Karpas-422 (cell line): ENCODE measurements at regions not wholly inside any gene's neighbourhood (a gene's known extent, or its start where the extent isn't known, plus 50 kb on each side); places are given as distances from the start of the nearest gene placed in this dataset.

Experiments used
- DNase-seq: peaks from one replicate; pipeline ENCODE4 v3.0.0-alpha.2; 2015
- H2AFZ ChIP-seq: fragments of 200-600 bp; sonication (generic); 2 replicates; pipeline ENCODE4 v1.6.1; 2014; ENCODE audit warnings: antibody characterized with exemption, low read length, mixed read lengths
- H3K27ac ChIP-seq: fragments of 200-600 bp; sonication (generic); 2 replicates; pipeline ENCODE4 v1.5.1; 2014; ENCODE audit warnings: mild to moderate bottlenecking, low read length, moderate library complexity
- H3K27me3 ChIP-seq: fragments of 200-600 bp; sonication (generic); 2 replicates; pipeline ENCODE4 v1.6.1; 2014; ENCODE audit warnings: low read length, mixed read lengths
- H3K36me3 ChIP-seq: fragments of 200-600 bp; sonication (generic); 2 replicates; pipeline ENCODE4 v1.6.1; 2014; ENCODE audit warnings: low read length, mixed read lengths; ENCODE audit not compliant: insufficient read depth
- H3K4me1 ChIP-seq: fragments of 200-600 bp; sonication (generic); 2 replicates; pipeline ENCODE4 v1.6.1; 2014; ENCODE audit warnings: mild to moderate bottlenecking, low read length, mixed read lengths
- H3K4me2 ChIP-seq: fragments of 200-600 bp; sonication (generic); 2 replicates; pipeline ENCODE4 v1.6.1; 2014; ENCODE audit warnings: low read length, low read depth, mild to moderate bottlenecking; ENCODE audit not compliant: poor library complexity, severe bottlenecking
- H3K4me3 ChIP-seq: fragments of 200-600 bp; sonication (generic); 2 replicates; pipeline ENCODE4 v1.5.1; 2014; ENCODE audit warnings: mild to moderate bottlenecking, antibody characterized with exemption, low read length, mixed read lengths
- H3K79me2 ChIP-seq: fragments of 200-600 bp; sonication (generic); 2 replicates; pipeline ENCODE4 v1.6.1; 2014; ENCODE audit warnings: mild to moderate bottlenecking, low read length, mixed read lengths
- H3K9ac ChIP-seq: fragments of 200-600 bp; sonication (generic); 2 replicates; pipeline ENCODE4 v1.6.0; 2014; ENCODE audit warnings: low read length
- H3K9me2 ChIP-seq: fragments of 200-600 bp; sonication (generic), shearing (Covaris generic); replicated peaks from 2 replicates; pipeline ENCODE4 v1.6.0; 2014; ENCODE audit warnings: mild to moderate bottlenecking, low read length, moderate library complexity; ENCODE audit not compliant: insufficient read depth
- H3K9me3 ChIP-seq: fragments of 300-700, 200-600 bp; sonication (generic); 2 replicates; pipeline ENCODE4 v1.6.1; 2014; ENCODE audit warnings: low read length, mixed read lengths
- H4K20me1 ChIP-seq: fragments of 200-600 bp; sonication (generic); 2 replicates; pipeline ENCODE4 v1.6.1; 2014; ENCODE audit warnings: mild to moderate bottlenecking, antibody characterized with exemption, low read length, low read depth; ENCODE audit not compliant: insufficient read depth

GRCh38 chr12:92010853-92011701 is 134.6 kb downstream of the BTG1 start:
- Histone ChIP-seq H3K4me2 (no peak overlapping the region), H3K9me2 (no peaks in the 10 kb centered on the region), H3K27ac (no peak overlapping the region), H3K4me3 (no peak overlapping the region), H3K36me3 (no peaks in the 10 kb centered on the region), H3K9ac (no peak overlapping the region), H4K20me1 (no peaks in the 10 kb centered on the region), H3K9me3 (no peaks in the 10 kb centered on the region), H3K79me2 (no peaks in the 10 kb centered on the region), H3K4me1 (no peaks in the 10 kb centered on the region), H2AFZ (no peak overlapping the region), H3K27me3 (no peaks in the 10 kb centered on the region)
- no peak for DNase-seq

DNA sequence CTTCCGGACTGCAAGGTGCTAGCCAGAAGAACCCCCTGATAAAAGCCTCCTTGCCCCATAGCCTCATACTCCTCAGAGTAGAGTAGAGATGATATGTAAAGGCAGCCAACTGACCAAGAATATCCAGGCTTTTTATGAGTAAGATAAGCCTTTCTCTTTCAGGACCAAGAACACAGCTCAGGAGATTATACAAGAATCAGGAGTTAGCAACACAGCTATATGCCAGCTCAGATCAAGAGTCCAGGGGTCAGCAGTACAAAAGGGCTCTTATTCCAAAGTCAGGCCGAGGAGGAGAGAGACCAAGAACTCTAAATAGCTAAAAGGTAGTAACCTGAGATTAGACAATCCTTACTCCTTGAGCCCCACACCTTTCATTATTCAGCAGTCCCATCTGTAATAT is 135.3 kb downstream of the BTG1 start:
- Histone ChIP-seq H3K79me2 (no peaks in the 10 kb centered on the region), H3K9ac (no peak overlapping the region), H3K9me3 (no peaks in the 10 kb centered on the region), H3K4me3 (no peak overlapping the region), H4K20me1 (no peaks in the 10 kb centered on the region), H3K27me3 (no peaks in the 10 kb centered on the region), H3K9me2 (no peaks in the 10 kb centered on the region), H2AFZ (no peak overlapping the region), H3K4me2 (no peak overlapping the region), H3K36me3 (no peaks in the 10 kb centered on the region), H3K4me1 (no peaks in the 10 kb centered on the region), H3K27ac (no peak overlapping the region)
- no peak for DNase-seq

DNA sequence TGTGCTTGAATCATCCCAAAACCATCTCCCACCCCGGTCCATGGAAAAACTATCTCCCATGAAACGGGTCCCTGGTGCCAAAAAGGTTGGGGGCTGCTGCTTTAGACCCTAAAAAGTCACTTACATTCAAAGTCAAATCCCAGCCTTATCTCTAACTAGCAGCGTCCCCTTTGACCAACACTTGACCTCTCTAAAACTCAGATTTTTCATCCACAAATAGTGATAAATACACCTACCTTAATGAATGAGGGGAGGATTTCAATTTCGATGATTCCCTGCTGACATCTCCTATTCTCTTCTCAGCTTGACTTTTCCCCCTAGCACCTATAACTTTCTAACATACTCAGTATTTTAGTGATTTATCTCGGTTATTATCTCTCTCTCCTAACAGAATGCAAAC is 137.3 kb downstream of the BTG1 start:
- no peaks in the 10 kb centered on the region for H3K9me3 ChIP-seq
- H2AFZ ChIP-seq = no peak overlapping the region
- H3K9me2 ChIP-seq = no peaks in the 10 kb centered on the region
- H3K9ac ChIP-seq = no peak overlapping the region
- H3K79me2 ChIP-seq = no peaks in the 10 kb centered on the region
- no peaks in the 10 kb centered on the region for H3K4me1 ChIP-seq
- no peak overlapping the region for H3K4me2 ChIP-seq
- no peak for DNase-seq
- H3K4me3 ChIP-seq = no peak overlapping the region
- H3K27ac ChIP-seq = no peak overlapping the region
- H4K20me1 ChIP-seq = no peaks in the 10 kb centered on the region
- H3K36me3 ChIP-seq = no peaks in the 10 kb centered on the region
- H3K27me3 ChIP-seq = no peaks in the 10 kb centered on the region

- no peaks in the 10 kb centered on the region for H3K27me3 ChIP-seq
- no peaks in the 10 kb centered on the region for H3K9me3 ChIP-seq
- no peaks in the 10 kb centered on the region for H3K36me3 ChIP-seq
- H4K20me1 ChIP-seq = no peaks in the 10 kb centered on the region
- DNase-seq = no peak
- no peak overlapping the region for H2AFZ ChIP-seq
- H3K4me1 ChIP-seq = no peaks in the 10 kb centered on the region
- no peak overlapping the region for H3K4me3 ChIP-seq
- H3K9me2 ChIP-seq = no peaks in the 10 kb centered on the region
- no peaks in the 10 kb centered on the region for H3K79me2 ChIP-seq
- H3K27ac ChIP-seq = no peak overlapping the region
- no peak overlapping the region for H3K9ac ChIP-seq
- H3K4me2 ChIP-seq = no peak overlapping the region
These were observed 137.9 kb downstream of the BTG1 start for GRCh38 chr12:92007787-92008186.

- Histone ChIP-seq H3K9ac (no peak overlapping the region), H3K27ac (no peak overlapping the region), H3K9me3 (no peaks in the 10 kb centered on the region), H3K4me1 (no peaks in the 10 kb centered on the region), H3K27me3 (no peaks in the 10 kb centered on the region), H3K9me2 (no peaks in the 10 kb centered on the region), H3K79me2 (no peaks in the 10 kb centered on the region), H3K4me2 (no peak overlapping the region), H4K20me1 (no peaks in the 10 kb centered on the region), H3K36me3 (no peaks in the 10 kb centered on the region), H3K4me3 (no peak overlapping the region), H2AFZ (no peak overlapping the region)
- DNase-seq = no peak
These were observed 141.9 kb downstream of the BTG1 start for GRCh38 chr12:92003701-92004100.

DNA sequence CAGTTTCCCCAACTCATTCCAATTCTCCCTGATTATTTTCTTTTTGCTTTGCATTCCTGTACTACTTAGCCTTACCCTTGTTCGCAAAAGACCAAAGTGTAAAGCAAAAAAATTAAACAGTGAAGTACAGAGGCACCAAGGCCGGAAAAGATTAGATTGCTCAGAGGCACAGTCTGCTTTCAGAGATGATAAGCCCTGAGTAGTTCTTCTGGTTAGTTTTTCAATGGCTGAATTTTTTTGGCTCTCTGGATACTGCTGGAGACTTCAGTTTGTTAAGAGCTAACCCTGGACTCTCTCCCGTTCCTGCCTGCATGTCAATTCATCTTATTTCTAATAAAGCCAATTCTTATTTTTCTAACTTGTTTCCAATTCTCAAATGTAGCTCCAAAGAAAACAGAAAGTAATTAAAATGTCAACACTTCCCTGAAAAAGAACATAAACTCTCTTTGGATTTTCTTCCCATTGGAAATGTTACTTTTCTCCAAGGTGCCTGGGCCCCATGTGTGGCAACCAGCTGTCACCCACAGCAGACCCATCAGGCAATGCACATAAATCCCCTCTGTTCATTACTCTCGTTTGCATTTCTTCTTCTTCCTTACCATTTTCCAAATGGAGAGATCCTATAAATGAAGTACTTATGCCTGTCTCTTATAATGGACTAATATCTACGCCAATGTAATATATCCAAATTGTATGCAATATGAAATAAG is 142.8 kb downstream of the BTG1 start:
- H4K20me1 ChIP-seq = no peaks in the 10 kb centered on the region
- no peaks in the 10 kb centered on the region for H3K27me3 ChIP-seq
- H3K36me3 ChIP-seq = no peaks in the 10 kb centered on the region
- no peaks in the 10 kb centered on the region for H3K79me2 ChIP-seq
- H3K9ac ChIP-seq = no peak overlapping the region
- H3K4me2 ChIP-seq = no peak overlapping the region
- H2AFZ ChIP-seq = no peak overlapping the region
- no peaks in the 10 kb centered on the region for H3K9me2 ChIP-seq
- no peaks in the 10 kb centered on the region for H3K4me1 ChIP-seq
- no peak for DNase-seq
- no peak overlapping the region for H3K4me3 ChIP-seq
- H3K9me3 ChIP-seq = 0 out of 2 replicates have a peak, but pooled peaks cover 3% of the 10 kb centered on the region
- no peak overlapping the region for H3K27ac ChIP-seq

DNA sequence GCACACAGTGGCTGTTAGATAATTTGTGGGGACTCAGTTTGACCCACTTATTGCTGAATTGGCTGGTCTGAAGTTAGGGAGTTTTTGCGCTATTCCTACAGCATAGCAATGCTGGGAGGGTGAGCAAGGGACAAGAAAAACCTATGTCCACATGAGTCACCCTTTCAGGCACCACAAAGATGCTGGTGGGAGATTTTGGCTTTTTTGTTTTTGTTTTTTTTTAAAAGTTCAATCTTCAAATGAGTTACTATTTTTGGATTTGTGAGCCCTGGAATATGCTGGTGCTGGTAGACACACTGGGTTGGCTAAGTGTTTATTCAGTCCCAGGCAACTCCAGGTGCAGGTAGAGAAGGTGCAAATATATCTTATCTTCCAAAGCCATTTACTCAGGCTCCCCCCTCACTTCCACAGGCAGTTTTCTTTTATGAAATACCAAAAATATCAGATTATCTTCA is 143.4 kb downstream of the BTG1 start:
- H3K27me3 ChIP-seq = no peaks in the 10 kb centered on the region
- H3K27ac ChIP-seq = no peak overlapping the region
- no peaks in the 10 kb centered on the region for H3K79me2 ChIP-seq
- H3K9me3 ChIP-seq = 0 out of 2 replicates have a peak, but pooled peaks cover 3% of the 10 kb centered on the region
- H4K20me1 ChIP-seq = no peaks in the 10 kb centered on the region
- DNase-seq = no peak
- no peaks in the 10 kb centered on the region for H3K36me3 ChIP-seq
- H2AFZ ChIP-seq = no peak overlapping the region
- H3K9ac ChIP-seq = no peak overlapping the region
- no peaks in the 10 kb centered on the region for H3K4me1 ChIP-seq
- H3K4me3 ChIP-seq = no peak overlapping the region
- H3K4me2 ChIP-seq = no peak overlapping the region
- no peaks in the 10 kb centered on the region for H3K9me2 ChIP-seq

GRCh38 chr12:92000597-92000996 is 145.0 kb downstream of the BTG1 start:
- no peaks in the 10 kb centered on the region for H3K9me2 ChIP-seq
- H3K27me3 ChIP-seq = no peaks in the 10 kb centered on the region
- H4K20me1 ChIP-seq = no peaks in the 10 kb centered on the region
- no peak overlapping the region for H3K27ac ChIP-seq
- H3K4me3 ChIP-seq = no peak overlapping the region
- H3K4me2 ChIP-seq = no peak overlapping the region
- H3K9ac ChIP-seq = no peak overlapping the region
- H3K4me1 ChIP-seq = no peaks in the 10 kb centered on the region
- H3K9me3 ChIP-seq = 0 out of 2 replicates have a peak, but pooled peaks cover 3% of the 10 kb centered on the region
- no peaks in the 10 kb centered on the region for H3K79me2 ChIP-seq
- H3K36me3 ChIP-seq = no peaks in the 10 kb centered on the region
- H2AFZ ChIP-seq = no peak overlapping the region
- no peak for DNase-seq
